DOHH2 (cell line): ENCODE measurements at regions not wholly inside any gene's neighbourhood (a gene's known extent, or its start where the extent isn't known, plus 50 kb on each side); places are given as distances from the start of the nearest gene placed in this dataset.

ENCODE experiments used
- H3F3A ChIP-seq: fragments of 200-600 bp; sonication (generic), shearing (Covaris generic); 2 replicates; pipeline ENCODE4 v1.6.0; 2016; ENCODE audit warnings: antibody characterized with exemption, mild to moderate bottlenecking; ENCODE audit not compliant: control insufficient read depth, insufficient read depth
- H3K27ac ChIP-seq: fragments of 200-600 bp; sonication (generic); 2 replicates; pipeline ENCODE4 v1.5.1; 2014; ENCODE audit warnings: low read depth, mild to moderate bottlenecking, low read length, moderate library complexity
- H3K27me3 ChIP-seq: fragments of 200-600 bp; sonication (generic); 2 replicates; pipeline ENCODE4 v1.6.1; 2014; ENCODE audit warnings: mild to moderate bottlenecking, low read length, mixed read lengths; ENCODE audit not compliant: control insufficient read depth
- H3K36me3 ChIP-seq: fragments of 200-600 bp; sonication (generic); 2 replicates; pipeline ENCODE4 v1.6.1; 2014; ENCODE audit warnings: mild to moderate bottlenecking, low read length, moderate library complexity, mixed read lengths; ENCODE audit not compliant: control insufficient read depth
- H3K4me1 ChIP-seq: fragments of 200-600 bp; sonication (generic); 2 replicates; pipeline ENCODE4 v1.6.1; 2014; ENCODE audit warnings: mild to moderate bottlenecking, low read length, mixed read lengths; ENCODE audit not compliant: control insufficient read depth
- H3K4me2 ChIP-seq: fragments of 200-600 bp; sonication (generic); 2 replicates; pipeline ENCODE4 v1.6.0; 2014; ENCODE audit warnings: mild to moderate bottlenecking, low read length, moderate library complexity
- H3K4me3 ChIP-seq: fragments of 200-600 bp; sonication (generic); 2 replicates; pipeline ENCODE4 v1.5.1; 2014; ENCODE audit warnings: mild to moderate bottlenecking, low read length, mixed read lengths
- H3K79me2 ChIP-seq: fragments of 200-600 bp; sonication (generic); 2 replicates; pipeline ENCODE4 v1.6.1; 2014; ENCODE audit warnings: mild to moderate bottlenecking, low read length, mixed read lengths; ENCODE audit not compliant: control insufficient read depth
- H3K9me2 ChIP-seq: fragments of 200-600 bp; sonication (generic); replicated peaks from 2 replicates; pipeline ENCODE4 v1.6.1; 2014; ENCODE audit warnings: mild to moderate bottlenecking, low read length, mixed read lengths; ENCODE audit not compliant: control insufficient read depth
- H3K9me3 ChIP-seq: fragments of 200-600 bp; sonication (generic); 2 replicates; pipeline ENCODE4 v1.6.1; 2014; ENCODE audit warnings: antibody characterized with exemption, low read length, mixed read lengths; ENCODE audit not compliant: control insufficient read depth, insufficient read depth
- H4K20me1 ChIP-seq: fragments of 200-600 bp; sonication (generic); 2 replicates; pipeline ENCODE4 v1.6.0; 2014; ENCODE audit warnings: low read depth, mild to moderate bottlenecking, antibody characterized with exemption, low read length, moderate library complexity; ENCODE audit not compliant: control insufficient read depth, insufficient read depth
- CTCF ChIP-seq: fragments of 200-600 bp; sonication (generic); IDR thresholded peaks from one replicate; pipeline ENCODE4 v1.5.1; 2014; ENCODE audit warnings: antibody characterized with exemption, mild to moderate bottlenecking, low read depth, low read length; ENCODE audit not compliant: poor library complexity, severe bottlenecking
- EZH2phosphoT487 ChIP-seq: fragments of 200-600 bp; sonication (generic); IDR thresholded peaks from 2 replicates; pipeline ENCODE4 v1.6.1; 2017; ENCODE audit warnings: borderline replicate concordance, mild to moderate bottlenecking, antibody characterized with exemption, low read length, moderate library complexity, mixed read lengths

- no peaks in the 10 kb centered on the region for H4K20me1 ChIP-seq
- no peaks in the 10 kb centered on the region for H3K79me2 ChIP-seq
- no peak overlapping the region for H3K4me3 ChIP-seq
- no peaks in the 10 kb centered on the region for H3K36me3 ChIP-seq
- TF ChIP-seq EZH2phosphoT487: no peak
- no peak for TF ChIP-seq CTCF
- H3K27me3 ChIP-seq: no peaks in the 10 kb centered on the region
- H3K4me1 ChIP-seq: no peaks in the 10 kb centered on the region
- H3K4me2 ChIP-seq: no peak overlapping the region
- H3K9me2 ChIP-seq: no peaks in the 10 kb centered on the region
- no peaks in the 10 kb centered on the region for H3K9me3 ChIP-seq
- H3F3A ChIP-seq: no peaks in the 10 kb centered on the region
- no peak overlapping the region for H3K27ac ChIP-seq
Observed at GRCh38 chr4:84362896-84363655, 136.0 kb downstream of the NKX6-1 start.

- H4K20me1 ChIP-seq: no peaks in the 10 kb centered on the region
- H3K4me2 ChIP-seq: no peak overlapping the region
- no peaks in the 10 kb centered on the region for H3K79me2 ChIP-seq
- H3K9me3 ChIP-seq: no peaks in the 10 kb centered on the region
- TF ChIP-seq CTCF (no peak), EZH2phosphoT487 (no peak)
- no peaks in the 10 kb centered on the region for H3K36me3 ChIP-seq
- H3K9me2 ChIP-seq: no peaks in the 10 kb centered on the region
- H3F3A ChIP-seq: no peaks in the 10 kb centered on the region
- no peak overlapping the region for H3K4me3 ChIP-seq
- no peak overlapping the region for H3K27ac ChIP-seq
- H3K4me1 ChIP-seq: no peaks in the 10 kb centered on the region
- H3K27me3 ChIP-seq: no peaks in the 10 kb centered on the region
Observed at GRCh38 chr4:84342161-84342560, 156.9 kb downstream of the NKX6-1 start.

GRCh38 chr4:84341559-84341958 lies 157.5 kb downstream of the NKX6-1 start:
- H3K4me1 ChIP-seq: no peaks in the 10 kb centered on the region
- H3K4me3 ChIP-seq: no peak overlapping the region
- no peak overlapping the region for H3K27ac ChIP-seq
- H3K36me3 ChIP-seq: no peaks in the 10 kb centered on the region
- no peaks in the 10 kb centered on the region for H3F3A ChIP-seq
- no peaks in the 10 kb centered on the region for H3K79me2 ChIP-seq
- H3K9me3 ChIP-seq: no peaks in the 10 kb centered on the region
- no peaks in the 10 kb centered on the region for H3K27me3 ChIP-seq
- no peak overlapping the region for H3K4me2 ChIP-seq
- no peaks in the 10 kb centered on the region for H4K20me1 ChIP-seq
- no peak for TF ChIP-seq EZH2phosphoT487
- TF ChIP-seq CTCF: no peak
- H3K9me2 ChIP-seq: no peaks in the 10 kb centered on the region
